ENCODE measurements at regions not wholly inside any gene's neighbourhood (a gene's known extent, or its start where the extent isn't known, plus 50 kb on each side); places are given as distances from the start of the nearest gene placed in this dataset.

- TF ChIP-seq CTCF (conservative IDR thresholded peaks at IDR 0.05; ENCODE audit: low read depth, low read length) (no peak), EZH2 (IDR thresholded peaks at IDR 0.05; ENCODE audit: low read length, unreplicated experiment) (no peak), EZH2phosphoT487 (IDR thresholded peaks at IDR 0.05; ENCODE audit: borderline replicate concordance, low read length) (no peak)
Observed at GRCh38 chr9:84511651-84512050, 157.9 kb upstream of the NTRK2 start.
